Activated CD4-positive, alpha-beta T cell treated with anti-CD3 and anti-CD28 coated beads, Interleukin-2, Interleukin-4, amounts not matched to agents 100 ng/mL and 50 ng/mL, durations not matched to agents 16 hours and 8 hours (primary cell): ENCODE measurements at regions not wholly inside any gene's neighbourhood (a gene's known extent, or its start where the extent isn't known, plus 50 kb on each side); places are given as distances from the start of the nearest gene placed in this dataset.
"Not testable (repeated sequence)": the region's sequence is repeated elsewhere in the genome, so short reads cannot be mapped to it uniquely, and the experiment has no call there.

Experiments
- DNase-seq: peaks from one replicate; pipeline ENCODE4 v3.0.0-alpha.2; 2020; ENCODE audit warnings: low spot score

GRCh38 chr7:69398986-69399385 lies 199.3 kb upstream of the AUTS2 start:
- no peak for DNase-seq

GRCh38 chr7:69399401-69399800 lies 198.9 kb upstream of the AUTS2 start:
- no peak for DNase-seq

- no peak for DNase-seq
Observed at GRCh38 chr7:69402696-69403095, 195.6 kb upstream of the AUTS2 start.

GRCh38 chr7:69403169-69403568 lies 195.1 kb upstream of the AUTS2 start:
- no peak for DNase-seq

DNA sequence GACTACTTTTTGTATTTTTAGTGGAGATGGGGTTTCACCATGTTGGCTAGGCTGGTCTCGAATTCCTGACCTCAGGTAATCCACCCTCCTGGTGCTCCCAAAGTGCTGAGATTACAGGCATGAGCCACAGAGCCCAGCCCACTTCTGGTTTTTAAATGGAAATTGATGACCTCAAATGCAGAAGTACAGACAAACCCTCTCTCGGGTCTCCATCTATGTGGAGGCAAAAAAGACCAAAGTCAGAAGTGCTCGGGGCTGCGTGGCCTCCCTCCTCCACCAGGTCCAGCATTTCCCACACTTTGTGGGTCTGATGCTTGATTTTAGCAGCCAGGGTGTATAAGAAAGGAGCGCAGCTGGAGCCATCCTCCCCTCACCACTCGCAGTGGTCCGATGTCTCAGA lies 187.3 kb upstream of the AUTS2 start:
- DNase-seq, result no peak

DNA sequence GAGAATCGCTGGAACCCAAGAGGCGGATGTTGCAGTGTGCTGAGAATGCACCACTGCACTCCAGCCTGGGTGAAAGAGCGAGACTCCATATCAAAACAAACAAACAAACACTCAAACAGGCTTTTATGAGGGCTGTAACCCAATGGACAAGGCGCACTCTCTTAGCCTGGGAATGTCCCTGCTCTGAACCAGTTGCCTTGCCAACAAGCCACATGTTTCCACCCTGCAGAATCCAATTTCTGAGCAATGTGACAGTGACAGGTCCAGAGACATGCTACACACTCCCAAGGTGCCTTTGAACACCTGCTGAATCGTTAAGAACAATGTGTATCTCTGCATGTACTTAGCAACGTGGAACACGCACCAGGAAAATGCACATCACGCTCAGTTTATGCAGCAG lies 186.8 kb upstream of the AUTS2 start:
- DNase-seq, result no peak

- peak; percentile 20 for DNase-seq
Observed at GRCh38 chr7:69412331-69413146, 185.7 kb upstream of the AUTS2 start.

DNA sequence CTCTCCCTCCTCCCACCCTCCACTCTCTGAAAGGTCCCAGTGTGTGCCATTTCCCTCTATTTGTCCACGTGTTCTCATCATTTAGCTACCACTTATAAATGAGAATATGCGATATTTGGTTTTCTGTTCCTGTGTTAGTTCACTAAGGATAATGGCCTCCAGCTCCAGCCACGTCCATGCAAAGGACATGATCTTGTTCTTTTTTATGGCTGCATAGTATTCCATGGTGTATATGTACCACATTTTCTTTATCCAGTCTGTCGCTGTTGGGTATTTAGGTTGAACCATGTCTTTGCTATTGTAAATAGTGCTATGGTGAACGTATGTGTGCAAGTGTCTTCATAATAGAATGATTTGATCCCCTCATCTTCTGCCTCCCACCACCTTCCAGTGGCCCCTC lies 183.7 kb upstream of the AUTS2 start:
- DNase-seq, result no peak

DNA sequence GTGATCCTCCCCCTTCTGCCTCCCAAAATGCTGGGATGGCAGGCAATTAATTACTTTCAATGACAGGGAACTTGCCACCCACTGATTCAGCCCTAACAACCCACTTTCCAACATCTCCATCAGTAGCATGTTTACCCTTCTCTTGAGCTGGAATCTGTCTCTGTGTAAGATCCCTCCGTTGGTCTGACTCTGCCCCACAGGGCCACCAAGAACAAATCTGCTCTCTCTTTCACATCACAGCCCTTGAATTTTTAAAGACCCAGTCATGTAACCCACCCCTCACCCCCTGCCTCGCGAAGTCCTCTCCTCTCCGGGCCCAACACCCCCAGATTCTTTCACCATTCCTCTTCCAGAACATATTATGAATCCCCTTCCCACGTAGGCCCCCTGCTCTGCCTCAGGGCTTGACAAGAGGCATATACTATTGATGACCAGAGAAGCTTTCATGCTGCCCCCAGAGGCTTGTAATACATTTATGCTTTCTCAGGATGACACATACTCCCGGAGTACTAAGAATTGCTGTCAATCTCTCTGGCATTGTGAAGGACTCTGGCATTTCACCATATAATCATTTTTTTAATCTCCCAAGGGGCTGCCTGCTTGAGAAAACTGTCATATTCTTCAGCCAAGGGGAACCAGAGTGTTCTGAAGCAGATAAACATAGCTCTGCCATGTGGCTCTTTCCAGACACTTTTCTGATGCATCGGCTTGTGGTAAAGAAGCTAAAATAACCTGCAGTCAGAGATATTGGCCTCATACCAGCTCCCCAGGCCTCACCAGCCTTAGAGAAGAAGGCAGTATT lies 179.2 kb upstream of the AUTS2 start:
- no peak for DNase-seq

DNA sequence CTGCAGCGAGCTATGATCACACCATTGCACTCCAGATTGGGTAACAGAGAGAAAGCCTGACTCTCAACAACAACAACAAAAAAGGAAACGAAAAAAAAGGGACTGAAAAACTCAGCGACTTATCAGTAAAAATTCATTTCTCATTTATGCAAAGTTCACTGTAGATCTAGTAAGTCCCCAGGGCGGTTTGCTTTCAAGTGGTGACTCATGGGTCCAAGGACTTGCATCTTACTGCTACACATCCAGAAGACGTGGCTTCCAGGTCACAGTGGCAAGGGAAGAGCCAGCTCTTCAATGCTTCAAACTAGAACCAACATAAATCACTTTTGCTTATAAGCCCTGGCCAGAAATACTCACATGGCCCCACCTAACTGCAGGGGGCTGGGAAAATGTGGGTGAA lies 178.3 kb upstream of the AUTS2 start:
- DNase-seq, result no peak

DNA sequence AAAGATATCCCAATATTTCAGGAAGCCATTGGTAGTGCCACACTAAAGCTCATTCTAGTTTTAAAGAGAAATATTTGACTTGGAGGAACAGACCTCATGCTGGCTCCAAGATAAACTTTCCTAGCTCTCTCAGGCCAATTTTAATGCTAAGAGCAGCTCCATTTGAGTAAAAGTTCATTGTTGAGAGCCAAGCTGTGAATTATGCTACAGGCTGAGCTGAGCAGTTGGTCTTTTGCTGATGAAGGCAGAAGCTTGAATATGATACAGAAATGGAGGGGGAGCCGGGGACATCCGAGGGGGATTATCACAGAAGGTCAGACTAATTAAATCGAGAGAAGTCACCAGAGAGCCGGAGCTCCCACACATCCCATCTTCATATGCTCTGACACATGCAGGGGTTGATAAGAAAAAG lies 175.7 kb upstream of the AUTS2 start:
- no peak for DNase-seq

DNA sequence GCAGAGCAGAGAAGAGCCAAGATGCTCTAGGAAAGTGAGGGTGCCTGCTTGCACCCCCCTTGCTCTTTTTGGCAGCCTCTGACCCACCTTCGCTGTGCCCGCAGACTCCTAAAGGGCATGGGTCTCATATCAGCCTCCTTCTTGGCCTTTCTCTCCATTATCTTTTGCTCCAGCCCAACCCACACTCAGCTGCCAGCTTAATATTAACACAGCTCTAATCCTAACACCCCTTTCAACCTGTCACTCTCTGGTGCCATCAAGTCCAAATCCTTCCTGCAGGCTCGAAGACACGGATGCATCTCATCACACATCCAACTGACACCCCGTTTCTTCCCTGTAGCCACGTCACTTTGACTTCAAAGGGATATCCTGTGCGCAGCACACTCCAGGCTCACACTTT lies 171.6 kb upstream of the AUTS2 start:
- DNase-seq, result no peak

DNA sequence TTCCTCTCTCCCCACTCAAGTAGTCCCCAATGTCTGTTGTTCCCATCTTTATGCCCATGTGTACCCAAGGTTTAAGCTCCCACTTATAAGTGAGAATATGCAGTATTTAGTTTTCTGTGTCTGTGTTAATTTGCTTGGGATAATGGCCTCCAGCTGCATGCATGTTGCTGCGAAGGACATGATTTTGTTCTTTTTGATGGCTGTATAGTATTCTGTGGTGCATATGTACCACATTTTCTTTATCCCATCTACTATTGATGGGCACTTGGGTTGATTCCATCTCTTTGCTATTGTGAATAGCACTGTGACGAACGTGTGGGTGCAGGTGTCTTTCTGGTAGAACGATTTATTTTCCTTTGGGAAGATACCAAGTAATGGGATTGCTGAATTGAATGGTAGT lies 170.2 kb upstream of the AUTS2 start:
- DNase-seq, result no peak

DNA sequence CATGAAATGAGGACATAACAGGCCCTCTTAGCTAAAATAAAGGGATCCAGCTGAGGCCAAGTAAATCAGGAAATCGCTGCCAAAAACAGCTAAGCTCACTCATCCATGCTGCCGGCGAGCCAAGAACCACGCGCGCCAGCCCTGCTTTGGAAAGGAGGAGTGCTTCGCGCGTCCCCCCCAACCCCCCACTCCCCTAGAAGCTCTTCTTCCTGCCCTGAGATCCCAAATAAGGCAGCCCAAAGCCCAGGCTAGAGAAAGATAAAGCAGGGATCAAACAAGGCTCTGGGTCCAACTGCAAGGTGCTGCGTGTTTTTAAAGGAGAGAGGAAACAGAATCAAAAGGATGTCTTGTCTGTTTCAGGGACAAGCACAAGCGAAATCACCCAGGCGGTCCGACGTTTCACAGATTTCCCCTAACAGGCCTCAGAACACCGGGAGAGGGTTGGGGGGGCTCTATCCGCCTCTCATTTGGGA lies 168.3 kb upstream of the AUTS2 start:
- DNase-seq, result no peak

- no peak for DNase-seq
Observed at GRCh38 chr7:69430384-69431021, 167.8 kb upstream of the AUTS2 start.

- DNase-seq, result no peak
Observed at GRCh38 chr7:69431626-69432025, 166.6 kb upstream of the AUTS2 start.

- DNase-seq, result not testable (repeated sequence)
Observed at GRCh38 chr7:69432276-69432675, 166.0 kb upstream of the AUTS2 start.

DNA sequence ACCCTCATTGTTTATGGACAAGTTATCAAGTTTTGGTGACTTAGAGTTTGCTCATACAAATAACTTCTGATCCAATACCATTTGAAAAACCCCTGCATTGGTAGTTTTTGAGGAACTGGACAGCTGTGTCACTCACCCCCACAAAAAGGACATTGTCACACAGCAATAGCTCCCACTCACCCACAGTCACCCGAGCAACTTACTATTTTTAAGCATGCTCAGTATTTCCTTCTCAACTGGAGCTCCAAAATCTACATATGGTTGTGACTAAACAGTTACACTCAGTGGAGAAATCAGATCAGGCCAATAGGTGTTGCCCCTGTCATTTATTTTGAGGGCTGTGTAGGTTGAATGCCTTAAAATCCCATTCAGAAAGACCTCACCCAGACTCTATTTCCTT lies 165.2 kb upstream of the AUTS2 start:
- no peak for DNase-seq

DNA sequence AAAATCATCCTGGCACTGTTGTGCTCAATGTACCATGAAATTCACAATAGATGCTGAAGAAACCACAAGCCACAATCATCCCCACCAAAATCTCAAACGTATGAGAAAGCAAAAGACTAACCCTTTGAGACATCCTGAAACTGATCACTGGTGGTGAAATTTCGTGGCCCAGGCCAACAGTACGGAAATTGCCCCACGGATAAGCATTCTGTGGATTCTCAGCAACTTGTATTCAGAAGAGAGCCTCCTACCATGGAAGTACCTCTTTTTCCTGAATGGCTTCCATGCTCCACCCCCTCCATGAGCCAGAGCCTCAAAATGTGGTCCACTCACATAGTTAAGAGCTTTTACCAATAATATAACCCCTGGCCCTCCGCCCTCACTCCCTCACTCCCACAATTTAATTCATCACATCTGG lies 163.9 kb upstream of the AUTS2 start:
- DNase-seq, result peak; percentile 7

DNA sequence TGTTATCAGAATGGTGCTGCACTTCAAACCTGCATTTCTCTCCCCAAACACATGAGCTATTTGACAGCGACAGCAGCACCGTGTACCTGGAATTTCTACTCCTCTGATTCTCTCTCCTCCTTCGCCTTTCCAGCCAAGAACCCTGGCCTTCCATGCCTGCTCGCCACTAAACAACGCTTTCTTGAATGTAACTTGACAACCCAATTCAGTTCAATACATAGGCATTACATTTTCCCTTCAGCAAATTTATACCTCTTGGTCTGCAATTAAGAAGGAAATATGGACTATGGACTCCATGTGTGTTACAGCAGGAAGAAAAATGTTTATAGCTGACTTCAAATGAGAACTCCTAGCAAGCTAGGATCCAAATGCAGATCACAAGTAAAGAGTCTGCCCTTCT lies 162.6 kb upstream of the AUTS2 start:
- DNase-seq, result no peak

- no peak for DNase-seq
Observed at GRCh38 chr7:69436946-69437345, 161.3 kb upstream of the AUTS2 start.

GRCh38 chr7:69438584-69439412 lies 159.5 kb upstream of the AUTS2 start:
- no peak for DNase-seq
